ENCODE measurements at regions not wholly inside any gene's neighbourhood (a gene's known extent, or its start where the extent isn't known, plus 50 kb on each side); places are given as distances from the start of the nearest gene placed in this dataset.
"Not testable (repeated sequence)": the region's sequence is repeated elsewhere in the genome, so short reads cannot be mapped to it uniquely, and the experiment has no call there.

- no peak for FAIRE-seq
- H3K27ac ChIP-seq (ENCODE audit: low read depth in 2 of 2, low read length in 2 of 2): no peak overlapping the region
- no peaks in the 10 kb centered on the region for H3K9me3 ChIP-seq (ENCODE audit: control insufficient read depth in 2 of 3, insufficient read depth in 1 of 3, low read length in 3 of 3)
- TF ChIP-seq CTCF (IDR thresholded peaks at IDR 0.05; ENCODE audit: borderline replicate concordance, extremely low read depth, insufficient read depth): no peak
- no peak overlapping the region for H3K4me3 ChIP-seq (ENCODE audit: low read length in 3 of 3)
- H3K36me3 ChIP-seq (ENCODE audit: control insufficient read depth in 2 of 3, insufficient read depth in 3 of 3, low read length in 3 of 3): no peaks in the 10 kb centered on the region
- no peaks in the 10 kb centered on the region for H3K27me3 ChIP-seq (ENCODE audit: control insufficient read depth, insufficient read depth, low read length)
- H3K9ac ChIP-seq (ENCODE audit: low read length in 3 of 3): no peak overlapping the region
- H3K4me1 ChIP-seq (ENCODE audit: control insufficient read depth in 2 of 3, insufficient read depth in 2 of 3, low read depth in 1 of 3, low read length in 3 of 3): no peaks in the 10 kb centered on the region
- intact Hi-C loops (cut with DNase I): no loop called here
- no peak for DNase-seq
Observed at GRCh38 chr5:104081232-104081631, 518.6 kb upstream of the NUDT12 start.

DNA sequence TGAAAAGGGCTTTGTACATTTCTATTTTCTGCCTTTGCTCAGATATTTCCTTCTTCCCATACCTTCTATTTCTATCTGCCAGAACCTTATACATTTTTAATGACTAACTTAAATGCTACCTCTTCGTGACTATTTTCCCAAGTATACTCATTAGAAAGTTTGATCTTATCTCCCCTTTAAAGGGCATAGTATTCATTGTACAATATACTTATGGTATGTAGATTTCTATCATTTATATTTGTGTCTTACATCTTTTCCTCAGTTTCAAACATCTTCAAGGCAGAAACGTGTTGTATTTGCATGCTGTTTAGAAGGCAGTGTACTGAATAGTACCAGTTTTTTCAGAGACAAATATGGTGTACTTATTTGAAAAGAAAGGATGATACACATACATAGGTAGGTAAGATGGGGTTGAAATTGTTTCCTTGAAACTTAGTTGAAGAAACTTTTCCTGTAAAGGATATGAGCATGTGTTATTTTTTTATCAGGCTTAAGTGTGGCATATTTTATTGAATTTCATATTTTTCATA is 518.1 kb upstream of the NUDT12 start:
- FAIRE-seq (no peak), DNase-seq (no peak)
- Histone ChIP-seq H3K27ac (ENCODE audit: low read depth in 2 of 2, low read length in 2 of 2) (no peak overlapping the region), H3K36me3 (ENCODE audit: control insufficient read depth in 2 of 3, insufficient read depth in 3 of 3, low read length in 3 of 3) (no peaks in the 10 kb centered on the region), H3K4me3 (ENCODE audit: low read length in 3 of 3) (no peak overlapping the region), H3K9me3 (ENCODE audit: control insufficient read depth in 2 of 3, insufficient read depth in 1 of 3, low read length in 3 of 3) (no peaks in the 10 kb centered on the region), H3K27me3 (ENCODE audit: control insufficient read depth, insufficient read depth, low read length) (no peaks in the 10 kb centered on the region), H3K9ac (ENCODE audit: low read length in 3 of 3) (no peak overlapping the region), H3K4me1 (ENCODE audit: control insufficient read depth in 2 of 3, insufficient read depth in 2 of 3, low read depth in 1 of 3, low read length in 3 of 3) (no peaks in the 10 kb centered on the region)
- no peak for TF ChIP-seq CTCF (IDR thresholded peaks at IDR 0.05; ENCODE audit: borderline replicate concordance, extremely low read depth, insufficient read depth)
- intact Hi-C loops (cut with DNase I): no loop called here

DNA sequence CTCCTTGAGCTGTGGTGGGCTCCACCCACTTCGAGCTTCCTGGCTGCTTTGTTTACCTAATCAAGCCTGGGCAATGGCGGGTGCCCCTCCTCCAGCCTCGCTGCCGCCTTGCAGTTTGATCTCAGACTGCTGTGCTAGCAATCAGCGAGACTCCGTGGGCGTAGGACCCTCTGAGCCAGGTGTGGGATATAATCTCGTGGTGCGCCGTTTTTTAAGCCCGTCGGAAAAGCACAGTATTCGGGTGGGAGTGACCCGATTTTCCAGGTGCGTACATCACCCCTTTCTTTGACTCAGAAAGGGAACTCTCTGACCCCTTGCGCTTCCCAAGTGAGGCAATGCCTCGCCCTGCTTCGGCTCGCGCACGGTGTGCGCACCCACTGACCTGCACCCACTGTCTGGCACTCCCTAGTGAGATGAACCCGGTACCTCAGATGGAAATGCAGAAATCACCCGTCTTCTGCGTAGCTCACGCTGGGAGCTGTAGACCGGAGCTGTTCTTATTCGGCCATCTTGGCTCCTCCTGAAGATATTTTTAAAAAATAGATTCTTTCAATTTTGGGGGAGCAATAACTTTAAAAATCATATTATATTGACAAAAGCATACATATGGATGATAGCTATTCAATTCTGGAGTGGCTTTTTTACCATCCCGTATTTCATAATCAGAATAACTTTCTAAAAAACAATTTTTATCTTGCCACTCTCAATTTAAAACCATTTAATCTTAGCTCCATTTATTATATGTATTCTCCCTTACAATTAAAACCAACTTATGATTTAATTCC is 517.5 kb upstream of the NUDT12 start:
- DNase-seq; H3K4me1 ChIP-seq (ENCODE audit: control insufficient read depth in 2 of 3, insufficient read depth in 2 of 3, low read depth in 1 of 3, low read length in 3 of 3); H3K36me3 ChIP-seq (ENCODE audit: control insufficient read depth in 2 of 3, insufficient read depth in 3 of 3, low read length in 3 of 3); H3K9ac ChIP-seq (ENCODE audit: low read length in 3 of 3); H3K9me3 ChIP-seq (ENCODE audit: control insufficient read depth in 2 of 3, insufficient read depth in 1 of 3, low read length in 3 of 3); H3K27me3 ChIP-seq (ENCODE audit: control insufficient read depth, insufficient read depth, low read length); intact Hi-C loops (cut with DNase I); H3K27ac ChIP-seq (ENCODE audit: low read depth in 2 of 2, low read length in 2 of 2); FAIRE-seq; H3K4me3 ChIP-seq (ENCODE audit: low read length in 3 of 3): not testable (repeated sequence)

DNA sequence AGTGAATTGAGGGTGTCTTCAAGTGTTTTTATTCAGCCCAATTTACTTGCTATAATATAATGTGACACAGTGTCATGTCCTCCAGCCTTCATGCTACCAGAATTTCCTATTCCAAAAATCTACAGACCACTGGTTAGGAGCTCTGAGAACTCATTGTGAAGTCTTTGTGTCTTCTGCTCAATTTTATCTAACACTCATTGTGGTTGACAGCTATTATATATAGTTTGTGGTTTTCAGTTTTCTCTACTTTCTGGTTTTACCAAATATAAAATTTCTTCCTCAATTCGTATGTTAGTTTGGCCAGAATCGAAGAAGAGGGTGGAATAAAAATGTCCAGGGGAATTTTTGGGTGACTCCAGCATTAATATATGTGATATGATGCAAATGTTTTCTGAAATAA is 509.3 kb upstream of the NUDT12 start:
- H3K4me1 ChIP-seq (ENCODE audit: control insufficient read depth in 2 of 3, insufficient read depth in 2 of 3, low read depth in 1 of 3, low read length in 3 of 3): no peaks in the 10 kb centered on the region
- H3K27me3 ChIP-seq (ENCODE audit: control insufficient read depth, insufficient read depth, low read length): no peaks in the 10 kb centered on the region
- no peaks in the 10 kb centered on the region for H3K9me3 ChIP-seq (ENCODE audit: control insufficient read depth in 2 of 3, insufficient read depth in 1 of 3, low read length in 3 of 3)
- no peak overlapping the region for H3K4me3 ChIP-seq (ENCODE audit: low read length in 3 of 3)
- no peaks in the 10 kb centered on the region for H3K36me3 ChIP-seq (ENCODE audit: control insufficient read depth in 2 of 3, insufficient read depth in 3 of 3, low read length in 3 of 3)
- intact Hi-C loops (cut with DNase I): no loop called here
- no peak for DNase-seq
- no peak overlapping the region for H3K9ac ChIP-seq (ENCODE audit: low read length in 3 of 3)
- no peak for TF ChIP-seq CTCF (IDR thresholded peaks at IDR 0.05; ENCODE audit: borderline replicate concordance, extremely low read depth, insufficient read depth)
- FAIRE-seq: no peak
- no peak overlapping the region for H3K27ac ChIP-seq (ENCODE audit: low read depth in 2 of 2, low read length in 2 of 2)
